Skeletal muscle tissue (tissue), 3 donors: ENCODE measurements at regions not wholly inside any gene's neighbourhood (a gene's known extent, or its start where the extent isn't known, plus 50 kb on each side); places are given as distances from the start of the nearest gene placed in this dataset.
"Not testable (repeated sequence)": the region's sequence is repeated elsewhere in the genome, so short reads cannot be mapped to it uniquely, and the experiment has no call there.

ENCODE experiments used
- H3K27ac ChIP-seq: one replicate; pipeline ENCODE4 v1.7.0; 2013; ENCODE audit warnings: mild to moderate bottlenecking, low read depth, low read length, inconsistent platforms
- H3K27me3 ChIP-seq, 3 donors: one replicate each; pipeline ENCODE4 v1.7.0; 2013; ENCODE audit warnings: low read length in 3 of 3; ENCODE audit not compliant: control insufficient read depth in 3 of 3, insufficient read depth in 3 of 3
- H3K36me3 ChIP-seq, 3 donors: one replicate each; pipeline ENCODE4 v1.7.0; 2013; ENCODE audit warnings: low read length in 3 of 3; ENCODE audit not compliant: control insufficient read depth in 3 of 3, insufficient read depth in 3 of 3
- H3K4me1 ChIP-seq, 3 donors: one replicate each; pipeline ENCODE4 v1.7.0; 2013; ENCODE audit warnings: low read length in 3 of 3, mild to moderate bottlenecking in 3 of 3; ENCODE audit not compliant: control insufficient read depth in 3 of 3, insufficient read depth in 3 of 3
- H3K4me3 ChIP-seq, 3 donors: one replicate each; pipeline ENCODE4 v1.7.0; 2013; ENCODE audit warnings: low read length in 3 of 3
- H3K9ac ChIP-seq, 3 donors: one replicate each; pipeline ENCODE4 v1.7.0; 2013; ENCODE audit warnings: low read length in 3 of 3, mild to moderate bottlenecking in 3 of 3, moderate library complexity in 2 of 3, low read depth in 1 of 3
- H3K9me3 ChIP-seq, 3 donors: one replicate each; pipeline ENCODE4 v1.7.0; 2013; ENCODE audit warnings: low read length in 3 of 3; ENCODE audit not compliant: control insufficient read depth in 3 of 3
- donor health status: Osteomylitis.

- Histone ChIP-seq H3K4me1 (peaks cover 27 to 29% (median 27%) of the 10 kb centered on the region in 3 donors), H3K9ac (peak overlapping the region in 2 of 3 donors; percentile 11 to 55), H3K27ac (peak overlapping the region; percentile 65), H3K36me3 (no peaks in the 10 kb centered on the region), H3K27me3 (no peaks in the 10 kb centered on the region), H3K9me3 (no peaks in the 10 kb centered on the region), H3K4me3 (peak overlapping the region; percentile 6 to 57 (median 46))
Observed at GRCh38 chr16:14013571-14014283, 57.4 kb upstream of the MRTFB start.

- Histone ChIP-seq H3K27ac (peak overlapping the region; percentile 65), H3K4me3 (peak overlapping the region in 1 of 3 donors; percentile 1)
Observed at GRCh38 chr16:14014284-14014625, 56.9 kb upstream of the MRTFB start.

GRCh38 chr16:14015033-14015432 lies 56.1 kb upstream of the MRTFB start:
- Histone ChIP-seq H3K9me3 (no peaks in the 10 kb centered on the region), H3K36me3 (no peaks in the 10 kb centered on the region), H3K4me1 (peaks cover 27 to 31% (median 29%) of the 10 kb centered on the region in 3 donors), H3K9ac (peak overlapping the region; percentile 47 to 69 (median 66)), H3K4me3 (peak overlapping the region; percentile 1 to 51 (median 18)), H3K27ac (peak overlapping the region; percentile 49), H3K27me3 (no peaks in the 10 kb centered on the region)

More at GRCh38 chr16:14014284-14014625, 56.9 kb upstream of the MRTFB start:
- H3K9ac ChIP-seq: peak overlapping the region in 1 of 3 donors; percentile 55
- H3K36me3 ChIP-seq: no peaks in the 10 kb centered on the region
- H3K27me3 ChIP-seq: no peaks in the 10 kb centered on the region
- H3K4me1 ChIP-seq: peaks cover 27 to 29% (median 29%) of the 10 kb centered on the region in 3 donors
- no peaks in the 10 kb centered on the region for H3K9me3 ChIP-seq

DNA sequence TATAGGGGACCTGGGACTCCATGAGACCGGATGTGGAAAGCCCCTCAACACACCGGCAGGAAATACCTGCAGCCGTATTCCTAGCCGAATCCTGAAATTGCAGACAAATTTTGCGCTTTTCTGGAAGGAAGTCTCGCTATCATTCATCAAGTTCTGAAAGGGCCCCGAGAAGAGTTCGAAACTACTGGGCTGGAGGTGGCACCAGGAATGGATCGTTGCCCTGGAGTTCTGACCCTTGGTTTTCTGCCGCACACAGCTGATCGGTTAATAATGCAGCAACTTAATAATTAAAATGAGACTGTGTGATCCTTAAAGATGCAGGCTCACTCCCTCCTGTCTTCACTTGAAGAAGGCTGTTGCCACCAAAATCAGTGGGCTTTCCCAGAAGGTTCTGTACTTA lies 55.7 kb upstream of the MRTFB start:
- H3K4me1 ChIP-seq: peaks cover 27 to 31% (median 31%) of the 10 kb centered on the region in 3 donors
- no peaks in the 10 kb centered on the region for H3K9me3 ChIP-seq
- peak overlapping the region; percentile 49 for H3K27ac ChIP-seq
- no peaks in the 10 kb centered on the region for H3K27me3 ChIP-seq
- H3K36me3 ChIP-seq: no peaks in the 10 kb centered on the region
- H3K4me3 ChIP-seq: peak overlapping the region; percentile 21 to 51 (median 36)
- peak overlapping the region; percentile 47 to 69 (median 66) for H3K9ac ChIP-seq

GRCh38 chr16:14015948-14016347 lies 55.2 kb upstream of the MRTFB start:
- peak overlapping the region; percentile 21 to 51 (median 36) for H3K4me3 ChIP-seq
- peaks cover 27 to 35% (median 33%) of the 10 kb centered on the region in 3 donors for H3K4me1 ChIP-seq

DNA sequence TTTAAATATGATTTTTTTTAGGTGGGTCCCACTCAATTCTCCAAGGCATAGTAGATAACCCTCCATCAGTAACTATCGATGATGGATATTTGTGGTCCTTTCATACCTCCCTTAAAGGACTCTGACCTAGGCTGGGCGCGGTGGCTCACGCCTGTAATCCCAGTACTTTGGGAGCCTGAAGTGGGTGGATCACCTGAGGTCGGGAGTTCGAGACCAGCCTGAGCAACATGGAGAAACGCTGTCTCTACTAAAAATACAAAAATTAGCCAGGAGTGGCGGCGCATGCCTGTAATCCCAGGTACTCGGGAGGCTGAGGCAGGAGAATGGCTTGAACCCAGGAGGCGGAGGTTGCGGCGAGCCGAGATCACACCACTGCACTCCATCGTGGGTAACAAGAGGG lies 54.8 kb upstream of the MRTFB start:
- not testable (repeated sequence) for H3K27ac ChIP-seq, H3K9ac ChIP-seq, H3K36me3 ChIP-seq, H3K27me3 ChIP-seq, H3K9me3 ChIP-seq, H3K4me3 ChIP-seq
- peaks cover 27 to 35% (median 35%) of the 10 kb centered on the region in 3 donors for H3K4me1 ChIP-seq

More at GRCh38 chr16:14015948-14016347, 55.2 kb upstream of the MRTFB start:
- Histone ChIP-seq H3K27me3 (no peaks in the 10 kb centered on the region), H3K9me3 (no peaks in the 10 kb centered on the region), H3K36me3 (no peaks in the 10 kb centered on the region), H3K27ac (peak overlapping the region; percentile 49), H3K9ac (peak overlapping the region in 2 of 3 donors; percentile 47 to 69)

- H3K9me3 ChIP-seq: no peaks in the 10 kb centered on the region
- no peaks in the 10 kb centered on the region for H3K36me3 ChIP-seq
- H3K27ac ChIP-seq: peak overlapping the region; percentile 7
- H3K27me3 ChIP-seq: no peaks in the 10 kb centered on the region
- H3K4me1 ChIP-seq: peaks cover 23 to 30% (median 26%) of the 10 kb centered on the region in 3 donors
- H3K9ac ChIP-seq: no peak overlapping the region
- no peak overlapping the region for H3K4me3 ChIP-seq
Observed at GRCh38 chr16:14017886-14018285, 53.2 kb upstream of the MRTFB start.

DNA sequence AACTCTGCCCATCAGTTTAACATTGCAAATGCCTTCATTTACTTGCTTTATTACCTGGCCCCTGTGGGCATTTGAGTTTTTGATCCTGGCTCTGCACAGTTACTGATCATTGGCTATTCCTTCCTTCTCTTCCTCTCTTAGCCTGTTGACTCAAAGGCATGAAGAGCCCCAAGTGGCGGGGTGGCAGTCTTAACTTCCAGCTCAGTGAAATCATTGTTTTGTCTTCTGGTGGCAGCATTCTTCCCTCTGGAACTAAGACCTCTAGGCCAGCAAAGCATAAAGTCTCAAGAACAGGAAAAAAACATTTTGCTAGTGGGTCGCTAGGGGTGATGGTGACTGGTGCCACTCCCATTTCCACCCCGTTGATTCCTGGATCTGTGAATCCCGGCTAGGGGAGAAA lies 52.3 kb upstream of the MRTFB start:
- Histone ChIP-seq H3K9ac (no peak overlapping the region), H3K9me3 (no peaks in the 10 kb centered on the region), H3K27me3 (no peaks in the 10 kb centered on the region), H3K4me3 (no peak overlapping the region), H3K27ac (peak overlapping the region; percentile 7), H3K4me1 (peaks cover 13 to 27% (median 23%) of the 10 kb centered on the region in 3 donors), H3K36me3 (no peaks in the 10 kb centered on the region)

- H3K9ac ChIP-seq: no peak overlapping the region
- H3K27me3 ChIP-seq: no peaks in the 10 kb centered on the region
- peaks cover 20 to 31% (median 24%) of the 10 kb centered on the region in 3 donors for H3K4me1 ChIP-seq
- H3K36me3 ChIP-seq: no peaks in the 10 kb centered on the region
- no peak overlapping the region for H3K27ac ChIP-seq
- H3K4me3 ChIP-seq: no peak overlapping the region
- H3K9me3 ChIP-seq: no peaks in the 10 kb centered on the region
Observed at GRCh38 chr16:14020141-14020540, 51.0 kb upstream of the MRTFB start.
